AG09319 (cell line): ENCODE measurements at regions not wholly inside any gene's neighbourhood (a gene's known extent, or its start where the extent isn't known, plus 50 kb on each side); places are given as distances from the start of the nearest gene placed in this dataset.

Source experiments
- DNase-seq: peaks from one replicate; pipeline ENCODE4 v3.0.0-alpha.2; 2010; ENCODE audit warnings: low read depth; ENCODE audit errors: extremely low read depth
- TF ChIP-seq, protein P1 (sequence below): IDR thresholded peaks from 2 replicates; pipeline ENCODE4 v1.5.1; 2011; ENCODE audit warnings: low read depth, mild to moderate bottlenecking, inconsistent platforms, low read length, moderate library complexity

- TF ChIP-seq, protein P1, sequence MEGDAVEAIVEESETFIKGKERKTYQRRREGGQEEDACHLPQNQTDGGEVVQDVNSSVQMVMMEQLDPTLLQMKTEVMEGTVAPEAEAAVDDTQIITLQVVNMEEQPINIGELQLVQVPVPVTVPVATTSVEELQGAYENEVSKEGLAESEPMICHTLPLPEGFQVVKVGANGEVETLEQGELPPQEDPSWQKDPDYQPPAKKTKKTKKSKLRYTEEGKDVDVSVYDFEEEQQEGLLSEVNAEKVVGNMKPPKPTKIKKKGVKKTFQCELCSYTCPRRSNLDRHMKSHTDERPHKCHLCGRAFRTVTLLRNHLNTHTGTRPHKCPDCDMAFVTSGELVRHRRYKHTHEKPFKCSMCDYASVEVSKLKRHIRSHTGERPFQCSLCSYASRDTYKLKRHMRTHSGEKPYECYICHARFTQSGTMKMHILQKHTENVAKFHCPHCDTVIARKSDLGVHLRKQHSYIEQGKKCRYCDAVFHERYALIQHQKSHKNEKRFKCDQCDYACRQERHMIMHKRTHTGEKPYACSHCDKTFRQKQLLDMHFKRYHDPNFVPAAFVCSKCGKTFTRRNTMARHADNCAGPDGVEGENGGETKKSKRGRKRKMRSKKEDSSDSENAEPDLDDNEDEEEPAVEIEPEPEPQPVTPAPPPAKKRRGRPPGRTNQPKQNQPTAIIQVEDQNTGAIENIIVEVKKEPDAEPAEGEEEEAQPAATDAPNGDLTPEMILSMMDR, result no peak
- DNase-seq, result no peak
Observed at GRCh38 chr3:154571553-154572226, 141.7 kb upstream of the GPR149 start.

GRCh38 chr3:154568064-154568463 is 138.1 kb upstream of the GPR149 start:
- DNase-seq, result no peak
- TF ChIP-seq, protein P1, result no peak

- DNase-seq, result no peak
Observed at GRCh38 chr3:154559623-154560022, 129.6 kb upstream of the GPR149 start.

GRCh38 chr3:154552338-154552737 is 122.3 kb upstream of the GPR149 start:
- no peak for DNase-seq
- TF ChIP-seq, protein P1, result no peak

More at GRCh38 chr3:154559623-154560022, 129.6 kb upstream of the GPR149 start:
- TF ChIP-seq, protein P1, result no peak

DNA sequence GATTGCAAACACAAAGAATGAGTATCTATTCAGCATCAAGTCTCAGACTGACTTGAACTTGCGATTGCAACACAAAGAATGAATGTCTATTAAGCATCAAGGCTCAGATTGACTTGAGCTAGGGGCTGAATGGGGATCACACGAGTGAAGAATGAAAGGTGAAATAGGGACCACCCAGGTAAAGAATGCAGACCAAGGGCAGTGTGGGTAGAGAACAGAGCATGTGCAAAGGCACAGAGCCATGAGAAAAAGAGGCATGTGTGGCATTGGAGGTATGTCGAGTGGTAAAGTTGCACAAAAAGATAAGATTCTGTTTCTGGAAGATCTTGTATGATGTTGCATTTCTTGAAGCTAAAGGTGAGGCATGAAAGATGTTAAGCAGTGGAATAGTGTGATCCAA is 119.4 kb upstream of the GPR149 start:
- DNase-seq, result no peak
- TF ChIP-seq, protein P1, result no peak

GRCh38 chr3:154548341-154548740 is 118.4 kb upstream of the GPR149 start:
- no peak for DNase-seq
- TF ChIP-seq, protein P1, result no peak

DNA sequence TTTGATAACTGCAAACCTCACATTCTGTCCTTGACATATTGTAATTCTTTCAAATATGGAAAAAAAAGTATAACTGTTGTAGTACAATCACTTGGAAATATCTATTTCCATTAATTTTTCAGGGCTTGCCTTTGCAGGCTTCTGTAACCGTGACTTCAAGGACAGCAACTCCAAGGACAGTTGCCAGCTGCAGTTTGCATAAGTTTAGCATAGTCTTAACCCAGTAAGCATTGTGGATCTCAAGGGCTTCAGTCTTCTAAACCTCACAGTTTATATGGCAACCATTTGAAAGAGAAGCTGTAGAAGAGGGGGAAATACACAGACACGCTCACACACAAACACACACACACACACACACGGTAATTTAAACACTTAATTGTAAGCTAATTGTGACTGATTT is 112.8 kb upstream of the GPR149 start:
- TF ChIP-seq, protein P1, result no peak
- no peak for DNase-seq
